PFSK-1 (cell line): ENCODE measurements at regions not wholly inside any gene's neighbourhood (a gene's known extent, or its start where the extent isn't known, plus 50 kb on each side); places are given as distances from the start of the nearest gene placed in this dataset.

ENCODE experiments used
- FOXP2 ChIP-seq: optimal IDR thresholded peaks from 2 replicates; pipeline ENCODE3; 2011; ENCODE audit warnings: borderline replicate concordance, control low read depth, inconsistent platforms; ENCODE audit not compliant: insufficient read depth; ENCODE audit errors: extremely low read length, extremely low read depth
- POLR2AphosphoS5 ChIP-seq: IDR thresholded peaks from 2 replicates; pipeline ENCODE4 v1.6.1; 2012; ENCODE audit warnings: low read depth, mild to moderate bottlenecking, control low read depth, low read length, moderate library complexity
- REST ChIP-seq, 2 experiments: IDR thresholded peaks; 2 replicates each; pipeline versions ENCODE4 v1.6.1 to v1.8.0; 2011 to 2012; ENCODE audit warnings: low read depth in 2 of 2, low read length in 2 of 2, control low read depth in 1 of 2, inconsistent platforms in 1 of 2, mild to moderate bottlenecking in 1 of 2, moderate library complexity in 1 of 2; ENCODE audit not compliant: insufficient read depth in 1 of 2
- SIN3A ChIP-seq: IDR thresholded peaks from 2 replicates; pipeline ENCODE4 v1.6.1; 2012; ENCODE audit warnings: mild to moderate bottlenecking, low read length, moderate library complexity, borderline replicate concordance; ENCODE audit not compliant: insufficient read depth
- TAF1 ChIP-seq: IDR thresholded peaks from 2 replicates; pipeline ENCODE4 v1.6.1; 2012; ENCODE audit warnings: low read length, control low read depth, borderline replicate concordance; ENCODE audit not compliant: insufficient read depth

DNA sequence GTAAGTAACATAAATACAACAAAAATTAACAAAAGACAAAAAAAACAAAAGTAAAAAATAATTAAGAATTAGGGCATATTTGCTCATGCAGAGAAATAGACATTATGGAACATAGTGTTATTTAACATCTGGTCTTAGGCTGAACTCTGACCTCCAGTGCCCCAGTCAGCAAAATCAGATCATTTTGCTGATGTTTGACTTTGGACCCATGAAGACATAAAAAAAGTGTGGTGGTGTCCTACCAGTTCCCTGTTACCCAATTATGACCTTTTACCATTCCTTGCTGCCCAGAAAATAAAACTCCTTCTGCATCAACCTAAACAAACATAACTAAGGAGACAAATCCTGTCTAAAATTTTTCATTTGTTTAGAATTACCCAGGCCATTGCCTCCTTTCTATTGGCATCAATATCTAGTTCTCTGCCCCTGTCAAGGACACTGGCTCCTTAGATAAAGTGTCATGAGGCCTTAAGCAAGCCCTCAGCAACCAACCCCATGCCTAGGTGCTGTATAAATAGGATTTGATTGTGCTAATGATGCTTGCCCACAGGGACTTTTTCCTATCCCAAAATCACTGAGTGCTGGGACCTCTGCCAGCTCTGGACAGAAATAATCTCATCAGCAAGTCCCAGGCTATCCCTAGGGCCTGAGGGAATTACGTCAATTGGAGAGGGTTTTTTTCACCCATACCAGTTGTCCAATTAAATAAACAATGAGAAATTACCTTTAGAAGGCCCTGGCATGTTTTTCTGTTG lies 334.5 kb upstream of the UMPS start:
- no peak for TF ChIP-seq FOXP2
- TF ChIP-seq SIN3A = no peak
- TF ChIP-seq TAF1 = no peak
- TF ChIP-seq POLR2AphosphoS5 = no peak
- no peak for TF ChIP-seq REST (IDR thresholded peaks at IDR 0.05; ENCODE audit: insufficient read depth in 1 of 2, low read depth in 2 of 2, low read length in 2 of 2)

DNA sequence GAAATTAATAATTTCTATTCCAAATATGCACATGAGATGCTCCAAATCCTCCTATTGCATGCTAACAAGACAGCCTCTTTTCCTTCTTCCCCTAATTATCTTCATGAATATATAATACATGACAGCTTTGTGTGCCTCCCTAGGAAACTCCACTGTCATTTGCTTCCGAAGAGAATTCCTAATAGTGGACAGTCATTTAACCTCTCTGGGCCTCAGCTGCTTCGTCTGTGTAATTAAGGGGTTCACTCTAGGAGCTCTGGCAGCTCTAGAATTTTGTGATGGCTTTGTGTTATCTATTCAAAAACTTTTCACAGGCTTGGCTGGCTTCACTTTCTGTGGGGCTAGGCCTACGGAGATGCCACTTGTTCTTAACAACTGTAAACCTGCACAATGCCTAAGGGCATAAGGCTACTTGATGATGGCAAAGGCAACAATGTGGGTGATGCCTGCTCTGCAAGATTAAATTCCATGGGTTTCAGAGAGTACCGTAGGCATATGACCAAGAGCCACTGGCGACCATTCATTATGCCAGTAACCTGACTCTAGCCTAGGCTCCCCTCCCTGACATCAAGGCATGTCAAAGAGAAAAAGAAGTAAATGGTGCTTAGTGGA lies 333.8 kb upstream of the UMPS start:
- no peak for TF ChIP-seq REST (IDR thresholded peaks at IDR 0.05; ENCODE audit: insufficient read depth in 1 of 2, low read depth in 2 of 2, low read length in 2 of 2)
- no peak for TF ChIP-seq FOXP2
- no peak for TF ChIP-seq POLR2AphosphoS5
- no peak for TF ChIP-seq TAF1
- no peak for TF ChIP-seq SIN3A

GRCh38 chr3:124397088-124397487 lies 333.2 kb upstream of the UMPS start:
- no peak for TF ChIP-seq SIN3A
- TF ChIP-seq FOXP2 = no peak
- no peak for TF ChIP-seq POLR2AphosphoS5

GRCh38 chr3:124398594-124398993 lies 331.7 kb upstream of the UMPS start:
- TF ChIP-seq SIN3A (no peak), FOXP2 (no peak), REST (IDR thresholded peaks at IDR 0.05; ENCODE audit: insufficient read depth in 1 of 2, low read depth in 2 of 2, low read length in 2 of 2) (no peak), POLR2AphosphoS5 (no peak), TAF1 (no peak)

GRCh38 chr3:124401843-124402242 lies 328.4 kb upstream of the UMPS start:
- TF ChIP-seq REST (IDR thresholded peaks at IDR 0.05; ENCODE audit: insufficient read depth in 1 of 2, low read depth in 2 of 2, low read length in 2 of 2) (no peak), SIN3A (no peak), FOXP2 (no peak), POLR2AphosphoS5 (no peak), TAF1 (no peak)
